UCSD-AML1 (cell line): ENCODE measurements at regions not wholly inside any gene's neighbourhood (a gene's known extent, or its start where the extent isn't known, plus 50 kb on each side); places are given as distances from the start of the nearest gene placed in this dataset.
"Not testable (repeated sequence)": the region's sequence is repeated elsewhere in the genome, so short reads cannot be mapped to it uniquely, and the experiment has no call there.

Experiments
- DNase-seq: peaks from one replicate; lab custom pipeline; 2025; ENCODE audit not compliant: unreplicated experiment; lab: John Stamatoyannopoulos, UW

- no peak for DNase-seq
These were observed 75.5 kb upstream of the RIMS1 start for GRCh38 chr6:71810880-71811279.

- DNase-seq: no peak
These were observed 63.7 kb upstream of the RIMS1 start for GRCh38 chr6:71822625-71823024.

- DNase-seq: not testable (repeated sequence)
These were observed 54.1 kb upstream of the RIMS1 start for GRCh38 chr6:71832110-71832764.
